T-helper 2 cell treated with Interferon-gamma antibody and Interleukin-4, amounts not matched to agents 5 μg/mL and 100 μg/mL, for 36 hours (primary cell): ENCODE measurements at regions not wholly inside any gene's neighbourhood (a gene's known extent, or its start where the extent isn't known, plus 50 kb on each side); places are given as distances from the start of the nearest gene placed in this dataset.

Experiments
- DNase-seq: peaks from one replicate; pipeline ENCODE4 v3.0.0; 2021; ENCODE audit warnings: low spot score
- H3K27ac Mint-ChIP-seq: one replicate; pipeline ENCODE4 v1.8.0; 2021; ENCODE audit warnings: mild to moderate bottlenecking, mixed read lengths
- H3K27me3 Mint-ChIP-seq: one replicate; pipeline ENCODE4 v1.8.0; 2021; ENCODE audit warnings: low read depth, mixed read lengths
- H3K36me3 Mint-ChIP-seq: one replicate; pipeline ENCODE4 v1.8.0; 2021; ENCODE audit warnings: low read depth, mixed read lengths
- H3K4me1 Mint-ChIP-seq: one replicate; pipeline ENCODE4 v1.8.0; 2021; ENCODE audit warnings: low read depth, mixed read lengths
- H3K4me3 Mint-ChIP-seq: one replicate; pipeline ENCODE4 v1.8.0; 2022; ENCODE audit warnings: mild to moderate bottlenecking, moderate library complexity, mixed read lengths
- H3K9me3 Mint-ChIP-seq: one replicate; pipeline ENCODE4 v1.8.0; 2021; ENCODE audit warnings: mixed read lengths

GRCh38 chr2:128526455-128526976, 207.8 kb upstream of the HS6ST1 start:
- Mint-ChIP-seq H3K27me3 (peaks cover 3% of the 10 kb centered on the region), H3K4me1 (peaks cover 10% of the 10 kb centered on the region), H3K4me3 (no peak overlapping the region), H3K27ac (no peak overlapping the region), H3K9me3 (peaks cover 5% of the 10 kb centered on the region), H3K36me3 (no peaks in the 10 kb centered on the region)
- DNase-seq, result no peak

- Mint-ChIP-seq H3K36me3 (no peaks in the 10 kb centered on the region), H3K27me3 (peaks cover 3% of the 10 kb centered on the region), H3K4me3 (no peak overlapping the region), H3K9me3 (peaks cover 5% of the 10 kb centered on the region), H3K4me1 (peaks cover 11% of the 10 kb centered on the region), H3K27ac (no peak overlapping the region)
- DNase-seq, result no peak
Observed at GRCh38 chr2:128528133-128528532, 209.5 kb upstream of the HS6ST1 start.

GRCh38 chr2:128530025-128530573, 211.4 kb upstream of the HS6ST1 start:
- H3K36me3 Mint-ChIP-seq, result no peaks in the 10 kb centered on the region

GRCh38 chr2:128531856-128532255, 213.2 kb upstream of the HS6ST1 start:
- no peak overlapping the region for H3K4me3 Mint-ChIP-seq
- peaks cover 27% of the 10 kb centered on the region for H3K4me1 Mint-ChIP-seq
- no peak overlapping the region for H3K27ac Mint-ChIP-seq
- H3K9me3 Mint-ChIP-seq, result no peaks in the 10 kb centered on the region
- H3K36me3 Mint-ChIP-seq, result no peaks in the 10 kb centered on the region
- no peak for DNase-seq
- H3K27me3 Mint-ChIP-seq, result peaks cover 4% of the 10 kb centered on the region

More at GRCh38 chr2:128530025-128530573, 211.4 kb upstream of the HS6ST1 start:
- Mint-ChIP-seq H3K27ac (no peak overlapping the region), H3K27me3 (peaks cover 3% of the 10 kb centered on the region), H3K4me3 (no peak overlapping the region), H3K4me1 (peaks cover 21% of the 10 kb centered on the region), H3K9me3 (no peaks in the 10 kb centered on the region)
- no peak for DNase-seq

- Mint-ChIP-seq H3K4me3 (no peak overlapping the region), H3K4me1 (peaks cover 33% of the 10 kb centered on the region), H3K9me3 (no peaks in the 10 kb centered on the region), H3K36me3 (peaks cover 3% of the 10 kb centered on the region), H3K27me3 (peaks cover 9% of the 10 kb centered on the region), H3K27ac (no peak overlapping the region)
- DNase-seq, result no peak
Observed at GRCh38 chr2:128533101-128533500, 214.4 kb upstream of the HS6ST1 start.

GRCh38 chr2:128534688-128535392, 216.2 kb upstream of the HS6ST1 start:
- Mint-ChIP-seq H3K27ac (no peak overlapping the region), H3K27me3 (peaks cover 9% of the 10 kb centered on the region), H3K4me3 (no peak overlapping the region), H3K36me3 (peaks cover 4% of the 10 kb centered on the region), H3K4me1 (peaks cover 34% of the 10 kb centered on the region), H3K9me3 (no peaks in the 10 kb centered on the region)
- no peak for DNase-seq

GRCh38 chr2:128535953-128536352, 217.3 kb upstream of the HS6ST1 start:
- Mint-ChIP-seq H3K36me3 (peaks cover 4% of the 10 kb centered on the region), H3K27me3 (peaks cover 9% of the 10 kb centered on the region), H3K4me3 (no peak overlapping the region), H3K27ac (no peak overlapping the region), H3K9me3 (no peaks in the 10 kb centered on the region), H3K4me1 (peaks cover 32% of the 10 kb centered on the region)
- DNase-seq, result no peak

GRCh38 chr2:128536925-128537620, 218.4 kb upstream of the HS6ST1 start:
- H3K4me1 Mint-ChIP-seq, result peaks cover 23% of the 10 kb centered on the region
- DNase-seq, result peak; percentile 78
- H3K4me3 Mint-ChIP-seq, result peak overlapping the region; percentile 19
- H3K9me3 Mint-ChIP-seq, result no peaks in the 10 kb centered on the region
- H3K36me3 Mint-ChIP-seq, result peaks cover 4% of the 10 kb centered on the region
- H3K27me3 Mint-ChIP-seq, result peaks cover 11% of the 10 kb centered on the region
- H3K27ac Mint-ChIP-seq, result no peak overlapping the region

- DNase-seq, result no peak
- Mint-ChIP-seq H3K9me3 (no peaks in the 10 kb centered on the region), H3K27ac (no peak overlapping the region), H3K27me3 (peaks cover 11% of the 10 kb centered on the region), H3K36me3 (peaks cover 4% of the 10 kb centered on the region), H3K4me1 (peaks cover 23% of the 10 kb centered on the region), H3K4me3 (no peak overlapping the region)
Observed at GRCh38 chr2:128537646-128538045, 219.0 kb upstream of the HS6ST1 start.

- H3K36me3 Mint-ChIP-seq, result peaks cover 4% of the 10 kb centered on the region
- no peak overlapping the region for H3K4me3 Mint-ChIP-seq
- no peak for DNase-seq
- peaks cover 14% of the 10 kb centered on the region for H3K27me3 Mint-ChIP-seq
- H3K27ac Mint-ChIP-seq, result no peak overlapping the region
- H3K9me3 Mint-ChIP-seq, result no peaks in the 10 kb centered on the region
- H3K4me1 Mint-ChIP-seq, result peaks cover 23% of the 10 kb centered on the region
Observed at GRCh38 chr2:128538396-128538795, 219.7 kb upstream of the HS6ST1 start.

- peaks cover 11% of the 10 kb centered on the region for H3K27me3 Mint-ChIP-seq
Observed at GRCh38 chr2:128540670-128541069, 222.0 kb upstream of the HS6ST1 start.

GRCh38 chr2:128541448-128541847, 222.8 kb upstream of the HS6ST1 start:
- H3K9me3 Mint-ChIP-seq, result peaks cover 2% of the 10 kb centered on the region
- no peak overlapping the region for H3K27ac Mint-ChIP-seq
- no peak for DNase-seq
- peaks cover 4% of the 10 kb centered on the region for H3K36me3 Mint-ChIP-seq
- peaks cover 9% of the 10 kb centered on the region for H3K4me1 Mint-ChIP-seq
- peaks cover 11% of the 10 kb centered on the region for H3K27me3 Mint-ChIP-seq
- H3K4me3 Mint-ChIP-seq, result no peak overlapping the region

More at GRCh38 chr2:128540670-128541069, 222.0 kb upstream of the HS6ST1 start:
- Mint-ChIP-seq H3K36me3 (peaks cover 4% of the 10 kb centered on the region), H3K9me3 (no peaks in the 10 kb centered on the region), H3K27ac (no peak overlapping the region), H3K4me3 (no peak overlapping the region), H3K4me1 (peaks cover 11% of the 10 kb centered on the region)
- DNase-seq, result no peak

- no peak overlapping the region for H3K27ac Mint-ChIP-seq
- H3K9me3 Mint-ChIP-seq, result peaks cover 8% of the 10 kb centered on the region
- no peak for DNase-seq
- peaks cover 1% of the 10 kb centered on the region for H3K36me3 Mint-ChIP-seq
- no peak overlapping the region for H3K4me3 Mint-ChIP-seq
- peaks cover 1% of the 10 kb centered on the region for H3K4me1 Mint-ChIP-seq
- H3K27me3 Mint-ChIP-seq, result peaks cover 7% of the 10 kb centered on the region
Observed at GRCh38 chr2:128543036-128543435, 224.4 kb upstream of the HS6ST1 start.

GRCh38 chr2:128543646-128544045, 225.0 kb upstream of the HS6ST1 start:
- no peaks in the 10 kb centered on the region for H3K4me1 Mint-ChIP-seq
- peaks cover 8% of the 10 kb centered on the region for H3K9me3 Mint-ChIP-seq
- DNase-seq, result no peak
- H3K27me3 Mint-ChIP-seq, result peaks cover 7% of the 10 kb centered on the region
- H3K27ac Mint-ChIP-seq, result no peak overlapping the region
- no peak overlapping the region for H3K4me3 Mint-ChIP-seq
- no peaks in the 10 kb centered on the region for H3K36me3 Mint-ChIP-seq
